ENCODE measurements at regions not wholly inside any gene's neighbourhood (a gene's known extent, or its start where the extent isn't known, plus 50 kb on each side); places are given as distances from the start of the nearest gene placed in this dataset.
"Not testable (repeated sequence)": the region's sequence is repeated elsewhere in the genome, so short reads cannot be mapped to it uniquely, and the experiment has no call there.

DNA sequence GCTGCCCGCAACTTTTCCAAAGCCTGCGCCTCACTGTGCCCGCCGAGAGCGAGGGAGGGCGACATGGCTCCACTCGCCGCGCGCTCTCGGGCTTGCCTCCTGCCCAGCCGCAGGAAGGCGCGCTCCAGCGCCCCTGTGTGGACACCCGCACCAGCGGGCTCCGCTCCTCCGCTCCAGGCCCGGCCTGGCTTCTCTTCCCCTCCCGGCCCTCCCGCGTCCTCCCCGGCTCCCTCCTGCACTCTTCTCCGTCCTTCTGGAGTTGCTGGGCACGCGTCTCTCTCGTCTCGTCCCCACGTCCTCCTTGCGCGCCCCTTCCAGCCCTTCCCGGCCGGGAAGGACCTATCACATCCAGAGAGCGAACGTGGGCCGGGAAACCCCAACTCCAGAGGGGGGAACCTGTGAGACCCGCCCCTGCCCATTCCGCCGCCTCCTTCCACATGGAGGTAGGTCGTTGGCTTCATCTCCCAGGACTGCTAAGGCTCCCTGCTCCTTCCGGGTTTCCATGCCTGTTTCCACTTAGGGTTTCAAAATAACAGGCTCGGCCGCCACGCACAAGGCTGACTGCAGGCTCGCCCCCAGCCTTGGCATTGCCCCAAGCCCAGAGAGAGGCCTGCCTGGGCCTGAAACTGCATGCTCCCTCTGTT, 175.4 kb downstream of the ATP6V0E2 start:
- not testable (repeated sequence) for TF ChIP-seq ZFX (IDR thresholded peaks at IDR 0.05)
- TF ChIP-seq, protein P1, sequence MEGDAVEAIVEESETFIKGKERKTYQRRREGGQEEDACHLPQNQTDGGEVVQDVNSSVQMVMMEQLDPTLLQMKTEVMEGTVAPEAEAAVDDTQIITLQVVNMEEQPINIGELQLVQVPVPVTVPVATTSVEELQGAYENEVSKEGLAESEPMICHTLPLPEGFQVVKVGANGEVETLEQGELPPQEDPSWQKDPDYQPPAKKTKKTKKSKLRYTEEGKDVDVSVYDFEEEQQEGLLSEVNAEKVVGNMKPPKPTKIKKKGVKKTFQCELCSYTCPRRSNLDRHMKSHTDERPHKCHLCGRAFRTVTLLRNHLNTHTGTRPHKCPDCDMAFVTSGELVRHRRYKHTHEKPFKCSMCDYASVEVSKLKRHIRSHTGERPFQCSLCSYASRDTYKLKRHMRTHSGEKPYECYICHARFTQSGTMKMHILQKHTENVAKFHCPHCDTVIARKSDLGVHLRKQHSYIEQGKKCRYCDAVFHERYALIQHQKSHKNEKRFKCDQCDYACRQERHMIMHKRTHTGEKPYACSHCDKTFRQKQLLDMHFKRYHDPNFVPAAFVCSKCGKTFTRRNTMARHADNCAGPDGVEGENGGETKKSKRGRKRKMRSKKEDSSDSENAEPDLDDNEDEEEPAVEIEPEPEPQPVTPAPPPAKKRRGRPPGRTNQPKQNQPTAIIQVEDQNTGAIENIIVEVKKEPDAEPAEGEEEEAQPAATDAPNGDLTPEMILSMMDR (conservative IDR thresholded peaks at IDR 0.05): peak; percentile 49
